ENCODE measurements at regions not wholly inside any gene's neighbourhood (a gene's known extent, or its start where the extent isn't known, plus 50 kb on each side); places are given as distances from the start of the nearest gene placed in this dataset.

DNA sequence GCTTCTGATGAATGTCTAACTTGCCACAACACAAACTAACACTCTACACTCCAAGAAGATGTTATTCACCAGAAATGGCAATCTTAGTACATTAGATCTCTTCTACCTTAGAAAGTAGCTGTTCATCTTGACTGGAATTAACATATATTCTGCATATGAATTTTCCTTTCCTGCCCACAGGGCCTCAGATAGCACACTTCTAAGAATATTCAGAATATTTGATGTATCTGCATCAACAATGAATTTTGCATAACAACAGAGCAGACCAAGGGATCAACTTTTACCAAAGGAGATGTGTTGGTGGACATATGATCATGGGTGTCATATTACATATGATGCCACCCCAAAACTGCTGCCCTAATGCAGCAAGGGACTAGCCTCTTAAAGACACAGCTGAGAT lies 960.8 kb upstream of the GHITM start:
- TF ChIP-seq, protein P1, sequence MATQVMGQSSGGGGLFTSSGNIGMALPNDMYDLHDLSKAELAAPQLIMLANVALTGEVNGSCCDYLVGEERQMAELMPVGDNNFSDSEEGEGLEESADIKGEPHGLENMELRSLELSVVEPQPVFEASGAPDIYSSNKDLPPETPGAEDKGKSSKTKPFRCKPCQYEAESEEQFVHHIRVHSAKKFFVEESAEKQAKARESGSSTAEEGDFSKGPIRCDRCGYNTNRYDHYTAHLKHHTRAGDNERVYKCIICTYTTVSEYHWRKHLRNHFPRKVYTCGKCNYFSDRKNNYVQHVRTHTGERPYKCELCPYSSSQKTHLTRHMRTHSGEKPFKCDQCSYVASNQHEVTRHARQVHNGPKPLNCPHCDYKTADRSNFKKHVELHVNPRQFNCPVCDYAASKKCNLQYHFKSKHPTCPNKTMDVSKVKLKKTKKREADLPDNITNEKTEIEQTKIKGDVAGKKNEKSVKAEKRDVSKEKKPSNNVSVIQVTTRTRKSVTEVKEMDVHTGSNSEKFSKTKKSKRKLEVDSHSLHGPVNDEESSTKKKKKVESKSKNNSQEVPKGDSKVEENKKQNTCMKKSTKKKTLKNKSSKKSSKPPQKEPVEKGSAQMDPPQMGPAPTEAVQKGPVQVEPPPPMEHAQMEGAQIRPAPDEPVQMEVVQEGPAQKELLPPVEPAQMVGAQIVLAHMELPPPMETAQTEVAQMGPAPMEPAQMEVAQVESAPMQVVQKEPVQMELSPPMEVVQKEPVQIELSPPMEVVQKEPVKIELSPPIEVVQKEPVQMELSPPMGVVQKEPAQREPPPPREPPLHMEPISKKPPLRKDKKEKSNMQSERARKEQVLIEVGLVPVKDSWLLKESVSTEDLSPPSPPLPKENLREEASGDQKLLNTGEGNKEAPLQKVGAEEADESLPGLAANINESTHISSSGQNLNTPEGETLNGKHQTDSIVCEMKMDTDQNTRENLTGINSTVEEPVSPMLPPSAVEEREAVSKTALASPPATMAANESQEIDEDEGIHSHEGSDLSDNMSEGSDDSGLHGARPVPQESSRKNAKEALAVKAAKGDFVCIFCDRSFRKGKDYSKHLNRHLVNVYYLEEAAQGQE (IDR thresholded peaks at IDR 0.05; ENCODE audit: low read depth), result no peak
- TF ChIP-seq EZH2 (IDR thresholded peaks at IDR 0.05) (no peak), JUND (IDR thresholded peaks at IDR 0.05) (no peak), CBX3 (IDR thresholded peaks at IDR 0.05; ENCODE audit: low read depth) (no peak), SRF (IDR thresholded peaks at IDR 0.05; ENCODE audit: low read depth) (no peak), RAD21 (IDR thresholded peaks at IDR 0.05; ENCODE audit: low read depth) (no peak), SP1 (IDR thresholded peaks at IDR 0.05; ENCODE audit: low read depth) (no peak), EZH2phosphoT487 (IDR thresholded peaks at IDR 0.05; ENCODE audit: borderline replicate concordance) (no peak), POLR2A (IDR thresholded peaks at IDR 0.05; ENCODE audit: borderline replicate concordance, extremely low read depth, insufficient read depth, insufficient read length) (no peak)
- TF ChIP-seq, protein P2, sequence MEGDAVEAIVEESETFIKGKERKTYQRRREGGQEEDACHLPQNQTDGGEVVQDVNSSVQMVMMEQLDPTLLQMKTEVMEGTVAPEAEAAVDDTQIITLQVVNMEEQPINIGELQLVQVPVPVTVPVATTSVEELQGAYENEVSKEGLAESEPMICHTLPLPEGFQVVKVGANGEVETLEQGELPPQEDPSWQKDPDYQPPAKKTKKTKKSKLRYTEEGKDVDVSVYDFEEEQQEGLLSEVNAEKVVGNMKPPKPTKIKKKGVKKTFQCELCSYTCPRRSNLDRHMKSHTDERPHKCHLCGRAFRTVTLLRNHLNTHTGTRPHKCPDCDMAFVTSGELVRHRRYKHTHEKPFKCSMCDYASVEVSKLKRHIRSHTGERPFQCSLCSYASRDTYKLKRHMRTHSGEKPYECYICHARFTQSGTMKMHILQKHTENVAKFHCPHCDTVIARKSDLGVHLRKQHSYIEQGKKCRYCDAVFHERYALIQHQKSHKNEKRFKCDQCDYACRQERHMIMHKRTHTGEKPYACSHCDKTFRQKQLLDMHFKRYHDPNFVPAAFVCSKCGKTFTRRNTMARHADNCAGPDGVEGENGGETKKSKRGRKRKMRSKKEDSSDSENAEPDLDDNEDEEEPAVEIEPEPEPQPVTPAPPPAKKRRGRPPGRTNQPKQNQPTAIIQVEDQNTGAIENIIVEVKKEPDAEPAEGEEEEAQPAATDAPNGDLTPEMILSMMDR (IDR thresholded peaks at IDR 0.05 in 2 of 3, conservative IDR thresholded peaks at IDR 0.05 in 1 of 3; ENCODE audit: borderline replicate concordance in 1 of 3, insufficient read depth in 1 of 3, low read depth in 2 of 3, low read length in 2 of 3), result no peak
- TF ChIP-seq, protein P3, sequence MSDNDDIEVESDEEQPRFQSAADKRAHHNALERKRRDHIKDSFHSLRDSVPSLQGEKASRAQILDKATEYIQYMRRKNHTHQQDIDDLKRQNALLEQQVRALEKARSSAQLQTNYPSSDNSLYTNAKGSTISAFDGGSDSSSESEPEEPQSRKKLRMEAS (IDR thresholded peaks at IDR 0.05), result no peak
- TF ChIP-seq, protein P4, sequence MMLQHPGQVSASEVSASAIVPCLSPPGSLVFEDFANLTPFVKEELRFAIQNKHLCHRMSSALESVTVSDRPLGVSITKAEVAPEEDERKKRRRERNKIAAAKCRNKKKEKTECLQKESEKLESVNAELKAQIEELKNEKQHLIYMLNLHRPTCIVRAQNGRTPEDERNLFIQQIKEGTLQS (IDR thresholded peaks at IDR 0.05), result no peak
- TF ChIP-seq, protein P5, sequence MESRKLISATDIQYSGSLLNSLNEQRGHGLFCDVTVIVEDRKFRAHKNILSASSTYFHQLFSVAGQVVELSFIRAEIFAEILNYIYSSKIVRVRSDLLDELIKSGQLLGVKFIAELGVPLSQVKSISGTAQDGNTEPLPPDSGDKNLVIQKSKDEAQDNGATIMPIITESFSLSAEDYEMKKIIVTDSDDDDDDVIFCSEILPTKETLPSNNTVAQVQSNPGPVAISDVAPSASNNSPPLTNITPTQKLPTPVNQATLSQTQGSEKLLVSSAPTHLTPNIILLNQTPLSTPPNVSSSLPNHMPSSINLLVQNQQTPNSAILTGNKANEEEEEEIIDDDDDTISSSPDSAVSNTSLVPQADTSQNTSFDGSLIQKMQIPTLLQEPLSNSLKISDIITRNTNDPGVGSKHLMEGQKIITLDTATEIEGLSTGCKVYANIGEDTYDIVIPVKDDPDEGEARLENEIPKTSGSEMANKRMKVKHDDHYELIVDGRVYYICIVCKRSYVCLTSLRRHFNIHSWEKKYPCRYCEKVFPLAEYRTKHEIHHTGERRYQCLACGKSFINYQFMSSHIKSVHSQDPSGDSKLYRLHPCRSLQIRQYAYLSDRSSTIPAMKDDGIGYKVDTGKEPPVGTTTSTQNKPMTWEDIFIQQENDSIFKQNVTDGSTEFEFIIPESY (IDR thresholded peaks at IDR 0.05; ENCODE audit: extremely low read depth, insufficient replicate concordance, low read length), result no peak

Data from HCT116 (cell line).